IPS-18a (cell line): ENCODE measurements at regions not wholly inside any gene's neighbourhood (a gene's known extent, or its start where the extent isn't known, plus 50 kb on each side); places are given as distances from the start of the nearest gene placed in this dataset.

Source experiments
- H3K27ac ChIP-seq: one replicate; pipeline ENCODE4 v1.5.1; 2013; ENCODE audit warnings: low read length
- H3K27me3 ChIP-seq: one replicate; pipeline ENCODE4 v1.6.1; 2013; ENCODE audit warnings: mild to moderate bottlenecking, low read length; ENCODE audit not compliant: control insufficient read depth, insufficient read depth
- H3K36me3 ChIP-seq: one replicate; pipeline ENCODE4 v1.6.1; 2013; ENCODE audit warnings: low read depth, low read length; ENCODE audit not compliant: control insufficient read depth
- H3K4me1 ChIP-seq: one replicate; pipeline ENCODE4 v1.6.1; 2013; ENCODE audit warnings: low read depth, low read length; ENCODE audit not compliant: control insufficient read depth
- H3K4me3 ChIP-seq: one replicate; pipeline ENCODE4 v1.5.1; 2013; ENCODE audit warnings: low read length
- H3K9ac ChIP-seq: one replicate; pipeline ENCODE4 v1.6.1; 2013; ENCODE audit warnings: mild to moderate bottlenecking, low read length, moderate library complexity
- H3K9me3 ChIP-seq: one replicate; pipeline ENCODE4 v1.6.1; 2013; ENCODE audit warnings: low read depth, low read length; ENCODE audit not compliant: control insufficient read depth

GRCh38 chr4:55253948-55254593, 92.0 kb upstream of the SRD5A3 start:
- H3K9me3 ChIP-seq: no peaks in the 10 kb centered on the region
- H3K27me3 ChIP-seq: no peaks in the 10 kb centered on the region
- H3K4me3 ChIP-seq: no peak overlapping the region
- H3K27ac ChIP-seq: no peak overlapping the region
- H3K36me3 ChIP-seq: no peaks in the 10 kb centered on the region
- H3K4me1 ChIP-seq: peaks cover 14% of the 10 kb centered on the region
- no peak overlapping the region for H3K9ac ChIP-seq

- Histone ChIP-seq H3K4me3 (no peak overlapping the region), H3K27ac (no peak overlapping the region), H3K9me3 (no peaks in the 10 kb centered on the region), H3K27me3 (no peaks in the 10 kb centered on the region), H3K36me3 (no peaks in the 10 kb centered on the region), H3K9ac (no peak overlapping the region), H3K4me1 (peaks cover 14% of the 10 kb centered on the region)
Observed at GRCh38 chr4:55255179-55255578, 90.9 kb upstream of the SRD5A3 start.

GRCh38 chr4:55256787-55257186, 89.3 kb upstream of the SRD5A3 start:
- Histone ChIP-seq H3K9ac (no peak overlapping the region), H3K9me3 (no peaks in the 10 kb centered on the region), H3K27ac (no peak overlapping the region), H3K4me1 (peaks cover 14% of the 10 kb centered on the region), H3K36me3 (no peaks in the 10 kb centered on the region), H3K27me3 (no peaks in the 10 kb centered on the region), H3K4me3 (no peak overlapping the region)

GRCh38 chr4:55258152-55258865, 87.7 kb upstream of the SRD5A3 start:
- H3K4me3 ChIP-seq: no peak overlapping the region

GRCh38 chr4:55259294-55259693, 86.7 kb upstream of the SRD5A3 start:
- Histone ChIP-seq H3K9me3 (no peaks in the 10 kb centered on the region), H3K4me3 (no peak overlapping the region), H3K4me1 (peaks cover 7% of the 10 kb centered on the region), H3K36me3 (no peaks in the 10 kb centered on the region), H3K9ac (no peak overlapping the region), H3K27ac (no peak overlapping the region), H3K27me3 (no peaks in the 10 kb centered on the region)

More at GRCh38 chr4:55258152-55258865, 87.7 kb upstream of the SRD5A3 start:
- H3K27me3 ChIP-seq: no peaks in the 10 kb centered on the region
- H3K9me3 ChIP-seq: no peaks in the 10 kb centered on the region
- no peaks in the 10 kb centered on the region for H3K36me3 ChIP-seq
- no peak overlapping the region for H3K27ac ChIP-seq
- peaks cover 14% of the 10 kb centered on the region for H3K4me1 ChIP-seq
- H3K9ac ChIP-seq: no peak overlapping the region

- H3K9me3 ChIP-seq: no peaks in the 10 kb centered on the region
- H3K27ac ChIP-seq: no peak overlapping the region
- H3K4me1 ChIP-seq: peaks cover 10% of the 10 kb centered on the region
- no peak overlapping the region for H3K4me3 ChIP-seq
- no peaks in the 10 kb centered on the region for H3K36me3 ChIP-seq
- H3K27me3 ChIP-seq: no peaks in the 10 kb centered on the region
- no peak overlapping the region for H3K9ac ChIP-seq
Observed at GRCh38 chr4:55269470-55269869, 76.6 kb upstream of the SRD5A3 start.

- no peaks in the 10 kb centered on the region for H3K36me3 ChIP-seq
- H3K27me3 ChIP-seq: no peaks in the 10 kb centered on the region
- H3K4me1 ChIP-seq: peaks cover 10% of the 10 kb centered on the region
- no peak overlapping the region for H3K27ac ChIP-seq
- H3K4me3 ChIP-seq: no peak overlapping the region
- H3K9me3 ChIP-seq: no peaks in the 10 kb centered on the region
- H3K9ac ChIP-seq: no peak overlapping the region
Observed at GRCh38 chr4:55269995-55270394, 76.0 kb upstream of the SRD5A3 start.

- Histone ChIP-seq H3K4me1 (peaks cover 10% of the 10 kb centered on the region), H3K9me3 (no peaks in the 10 kb centered on the region), H3K27me3 (no peaks in the 10 kb centered on the region), H3K9ac (no peak overlapping the region), H3K36me3 (no peaks in the 10 kb centered on the region), H3K27ac (no peak overlapping the region), H3K4me3 (no peak overlapping the region)
Observed at GRCh38 chr4:55270481-55270880, 75.6 kb upstream of the SRD5A3 start.

GRCh38 chr4:55272102-55272501, 73.9 kb upstream of the SRD5A3 start:
- Histone ChIP-seq H3K4me3 (no peak overlapping the region), H3K4me1 (peaks cover 10% of the 10 kb centered on the region), H3K27ac (no peak overlapping the region), H3K9ac (no peak overlapping the region), H3K9me3 (no peaks in the 10 kb centered on the region), H3K36me3 (no peaks in the 10 kb centered on the region), H3K27me3 (no peaks in the 10 kb centered on the region)

GRCh38 chr4:55272589-55272988, 73.5 kb upstream of the SRD5A3 start:
- H3K27ac ChIP-seq: no peak overlapping the region
- H3K4me3 ChIP-seq: no peak overlapping the region
- H3K4me1 ChIP-seq: peaks cover 10% of the 10 kb centered on the region
- H3K9ac ChIP-seq: no peak overlapping the region
- no peaks in the 10 kb centered on the region for H3K27me3 ChIP-seq
- no peaks in the 10 kb centered on the region for H3K36me3 ChIP-seq
- H3K9me3 ChIP-seq: no peaks in the 10 kb centered on the region

- Histone ChIP-seq H3K9me3 (no peaks in the 10 kb centered on the region), H3K4me1 (peaks cover 38% of the 10 kb centered on the region), H3K27me3 (no peaks in the 10 kb centered on the region), H3K4me3 (no peak overlapping the region), H3K36me3 (no peaks in the 10 kb centered on the region), H3K9ac (no peak overlapping the region), H3K27ac (no peak overlapping the region)
Observed at GRCh38 chr4:55277011-55277410, 69.0 kb upstream of the SRD5A3 start.

GRCh38 chr4:55278316-55278715, 67.7 kb upstream of the SRD5A3 start:
- no peak overlapping the region for H3K9ac ChIP-seq
- no peak overlapping the region for H3K27ac ChIP-seq
- H3K27me3 ChIP-seq: no peaks in the 10 kb centered on the region
- peaks cover 4% of the 10 kb centered on the region for H3K9me3 ChIP-seq
- H3K36me3 ChIP-seq: no peaks in the 10 kb centered on the region
- H3K4me3 ChIP-seq: no peak overlapping the region
- H3K4me1 ChIP-seq: peaks cover 38% of the 10 kb centered on the region
